Activated T-helper 2 cell treated with anti-CD3 and anti-CD28 coated beads, Interferon-gamma antibody, Interleukin-2, Interleukin-4, amounts not matched to agents 10 μg/mL and 5 μg/mL and 100 μg/mL, durations not matched to agents 14 hours and 24 hours and 36 hours (primary cell): ENCODE measurements at regions not wholly inside any gene's neighbourhood (a gene's known extent, or its start where the extent isn't known, plus 50 kb on each side); places are given as distances from the start of the nearest gene placed in this dataset.
A peak's percentile ranks its signal among the peaks of the same experiment; 100 is the strongest.
"Not testable (repeated sequence)": the region's sequence is repeated elsewhere in the genome, so short reads cannot be mapped to it uniquely, and the experiment has no call there.

ENCODE experiments used
- DNase-seq: peaks from one replicate; pipeline ENCODE4 v3.0.0; 2021; ENCODE audit warnings: low spot score
- H3K27ac Mint-ChIP-seq: one replicate; pipeline ENCODE4 v1.8.0; 2021; ENCODE audit warnings: mixed read lengths
- H3K27me3 Mint-ChIP-seq: one replicate; pipeline ENCODE4 v1.8.0; 2021; ENCODE audit warnings: low read depth, mixed read lengths
- H3K36me3 Mint-ChIP-seq: one replicate; pipeline ENCODE4 v1.8.0; 2021; ENCODE audit warnings: low read depth, mixed read lengths
- H3K4me1 Mint-ChIP-seq: one replicate; pipeline ENCODE4 v1.8.0; 2021; ENCODE audit warnings: low read depth, mixed read lengths
- H3K4me3 Mint-ChIP-seq: one replicate; pipeline ENCODE4 v1.8.0; 2021; ENCODE audit warnings: low read depth, mild to moderate bottlenecking, moderate library complexity, mixed read lengths
- H3K9me3 Mint-ChIP-seq: one replicate; pipeline ENCODE4 v1.8.0; 2021; ENCODE audit warnings: mixed read lengths
- intact Hi-C: fragments of 100-400 bp; cut with micrococcal nuclease; formaldehyde crosslinking; loops from one replicate; pipeline ENCODE4 v1.15.1; 2023

DNA sequence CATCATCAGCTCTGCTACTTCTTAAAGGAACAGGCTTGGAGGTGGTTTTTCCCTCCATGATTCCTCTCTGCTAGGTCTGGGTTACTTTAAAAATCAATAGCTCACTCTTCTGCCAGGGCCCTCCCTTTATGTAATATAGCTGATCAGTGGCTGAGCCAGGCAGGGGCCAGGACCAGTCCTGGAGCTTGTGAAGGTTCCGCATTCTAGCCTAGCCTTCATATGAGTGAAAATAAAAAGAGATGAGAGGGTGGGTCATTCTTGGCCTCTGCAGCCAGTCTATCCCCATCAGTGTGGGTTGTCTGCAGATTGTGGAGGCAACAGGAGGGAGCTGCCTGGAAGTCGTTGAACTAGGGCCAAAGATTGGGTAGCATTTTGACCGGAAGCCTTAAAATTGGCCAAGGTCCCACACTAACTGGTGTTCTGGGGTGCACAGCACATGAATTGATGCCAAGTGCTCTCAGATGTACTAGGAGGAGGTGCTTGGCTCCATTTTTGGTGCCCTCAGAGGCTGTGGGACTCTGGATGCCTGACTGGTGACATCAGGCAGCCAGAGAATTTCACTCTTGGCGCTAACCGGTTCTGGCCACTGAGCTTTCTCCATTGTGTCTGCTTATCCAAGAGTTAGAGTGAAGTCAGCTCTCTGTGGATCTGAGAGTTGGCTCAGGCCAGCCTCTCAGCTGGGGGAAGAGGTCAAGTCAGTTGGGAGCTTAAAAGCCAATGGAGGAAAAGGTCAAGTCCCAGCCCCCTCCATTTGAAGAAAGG is 93.7 kb upstream of the FAM72C start:
- DNase-seq, H3K4me1 Mint-ChIP-seq, H3K36me3 Mint-ChIP-seq, H3K9me3 Mint-ChIP-seq, H3K27me3 Mint-ChIP-seq, intact Hi-C loops, H3K4me3 Mint-ChIP-seq, H3K27ac Mint-ChIP-seq: not testable (repeated sequence)

- not testable (repeated sequence) for H3K27ac Mint-ChIP-seq
Measured at GRCh38 chr1:144049365-144049764, 77.6 kb upstream of the FAM72C start.

GRCh38 chr1:144046645-144047044 is 74.9 kb upstream of the FAM72C start:
- not testable (repeated sequence) for H3K4me3 Mint-ChIP-seq

More at GRCh38 chr1:144049365-144049764, 77.6 kb upstream of the FAM72C start:
- H3K27me3 Mint-ChIP-seq, H3K4me3 Mint-ChIP-seq, H3K9me3 Mint-ChIP-seq, H3K36me3 Mint-ChIP-seq, H3K4me1 Mint-ChIP-seq, intact Hi-C loops, DNase-seq: not testable (repeated sequence)

DNA sequence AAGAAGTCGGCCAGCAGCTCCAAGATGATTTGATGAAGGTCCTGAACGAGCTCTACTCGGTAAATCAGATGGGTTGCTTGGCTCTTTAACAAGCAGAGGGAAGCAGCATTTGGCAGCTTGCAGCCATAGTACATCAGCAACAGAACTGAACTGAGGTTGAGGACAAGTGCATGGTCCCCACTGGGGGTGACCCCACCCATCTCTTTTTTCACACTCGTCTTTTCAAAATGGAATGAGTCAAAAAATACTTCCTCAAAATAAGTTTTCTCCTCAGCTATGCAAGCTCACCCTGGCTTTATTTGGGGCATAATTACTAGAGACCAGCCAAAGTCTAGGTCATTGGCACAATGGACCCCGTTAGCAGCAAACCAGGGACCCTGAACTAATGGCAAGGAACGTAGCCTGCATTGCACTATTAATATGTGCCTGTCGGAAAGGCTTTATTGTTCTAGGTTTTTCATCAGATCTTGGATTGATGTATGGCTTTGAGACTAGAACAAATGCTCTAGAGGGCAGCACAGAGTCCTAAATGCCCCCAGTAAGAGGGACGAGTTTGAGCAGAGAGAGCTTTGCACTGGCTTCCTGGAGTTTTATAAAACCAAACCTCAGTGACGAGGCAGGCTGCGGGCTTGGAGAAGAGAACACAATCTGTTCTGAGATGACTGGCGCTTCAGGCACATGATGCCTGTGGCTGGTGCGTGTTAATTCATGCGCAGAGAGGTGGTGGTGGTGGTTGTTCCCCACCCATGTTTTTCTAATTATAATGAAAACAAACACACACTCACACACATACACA is 74.2 kb upstream of the FAM72C start:
- H3K4me3 Mint-ChIP-seq, intact Hi-C loops, H3K27me3 Mint-ChIP-seq, H3K9me3 Mint-ChIP-seq, H3K4me1 Mint-ChIP-seq, H3K36me3 Mint-ChIP-seq, H3K27ac Mint-ChIP-seq: not testable (repeated sequence)
- peak; percentile 67 for DNase-seq

More at GRCh38 chr1:144046645-144047044, 74.9 kb upstream of the FAM72C start:
- DNase-seq, H3K4me1 Mint-ChIP-seq, intact Hi-C loops, H3K27ac Mint-ChIP-seq, H3K27me3 Mint-ChIP-seq, H3K9me3 Mint-ChIP-seq, H3K36me3 Mint-ChIP-seq: not testable (repeated sequence)

GRCh38 chr1:144042251-144042650 is 70.5 kb upstream of the FAM72C start:
- H3K4me1 Mint-ChIP-seq, H3K27me3 Mint-ChIP-seq, H3K4me3 Mint-ChIP-seq, DNase-seq, H3K9me3 Mint-ChIP-seq, H3K27ac Mint-ChIP-seq, intact Hi-C loops, H3K36me3 Mint-ChIP-seq: not testable (repeated sequence)

DNA sequence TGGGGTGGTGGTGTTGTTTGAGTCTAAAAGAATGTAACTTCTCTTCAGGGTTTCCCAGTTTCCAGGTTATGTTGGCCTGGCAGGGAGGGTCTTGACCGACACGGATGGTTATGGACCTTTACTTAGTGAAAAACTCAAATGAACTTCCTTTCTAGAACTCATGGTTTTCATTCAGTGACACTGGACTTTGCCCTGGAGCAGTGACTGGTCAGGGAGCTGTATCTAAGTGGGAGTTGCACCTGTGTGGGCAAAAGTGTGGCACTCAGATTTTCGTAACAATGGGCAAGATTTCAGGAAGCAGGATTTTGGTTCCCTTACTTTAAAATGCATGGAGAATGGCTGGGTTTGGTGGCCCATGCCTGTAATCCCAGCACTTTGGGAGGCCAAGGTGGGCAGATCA is 68.5 kb upstream of the FAM72C start:
- H3K4me3 Mint-ChIP-seq, H3K4me1 Mint-ChIP-seq, intact Hi-C loops, H3K9me3 Mint-ChIP-seq, H3K27me3 Mint-ChIP-seq, H3K27ac Mint-ChIP-seq, H3K36me3 Mint-ChIP-seq, DNase-seq: not testable (repeated sequence)

DNA sequence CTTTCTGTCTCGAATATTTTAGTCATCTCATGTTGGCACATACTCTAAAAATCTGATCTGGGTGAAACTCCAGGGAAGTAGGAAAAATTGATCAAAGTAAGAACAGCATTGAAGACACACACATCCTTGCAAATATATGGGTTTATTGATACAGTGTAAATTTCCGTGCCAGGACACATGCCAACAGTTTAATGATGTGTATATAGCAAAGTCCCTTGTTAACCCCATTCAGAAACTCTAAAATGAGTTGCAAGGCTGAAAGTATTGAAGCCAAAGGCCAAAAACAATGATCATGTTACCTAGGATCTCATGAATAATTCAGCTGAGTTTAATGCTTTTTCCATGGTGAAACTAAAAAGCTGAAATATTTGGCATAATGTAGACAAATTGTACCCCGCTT is 62.3 kb upstream of the FAM72C start:
- H3K27ac Mint-ChIP-seq, H3K4me3 Mint-ChIP-seq, intact Hi-C loops, H3K9me3 Mint-ChIP-seq, H3K36me3 Mint-ChIP-seq, H3K4me1 Mint-ChIP-seq, DNase-seq, H3K27me3 Mint-ChIP-seq: not testable (repeated sequence)

GRCh38 chr1:144031550-144031949 is 59.8 kb upstream of the FAM72C start:
- intact Hi-C loops, H3K27me3 Mint-ChIP-seq: not testable (repeated sequence)

GRCh38 chr1:144026022-144026421 is 54.2 kb upstream of the FAM72C start:
- H3K27me3 Mint-ChIP-seq, H3K9me3 Mint-ChIP-seq, H3K36me3 Mint-ChIP-seq, H3K4me1 Mint-ChIP-seq, intact Hi-C loops, DNase-seq, H3K4me3 Mint-ChIP-seq, H3K27ac Mint-ChIP-seq: not testable (repeated sequence)

More at GRCh38 chr1:144031550-144031949, 59.8 kb upstream of the FAM72C start:
- not testable (repeated sequence) for H3K4me1 Mint-ChIP-seq, H3K27ac Mint-ChIP-seq, H3K36me3 Mint-ChIP-seq, H3K4me3 Mint-ChIP-seq, H3K9me3 Mint-ChIP-seq, DNase-seq

DNA sequence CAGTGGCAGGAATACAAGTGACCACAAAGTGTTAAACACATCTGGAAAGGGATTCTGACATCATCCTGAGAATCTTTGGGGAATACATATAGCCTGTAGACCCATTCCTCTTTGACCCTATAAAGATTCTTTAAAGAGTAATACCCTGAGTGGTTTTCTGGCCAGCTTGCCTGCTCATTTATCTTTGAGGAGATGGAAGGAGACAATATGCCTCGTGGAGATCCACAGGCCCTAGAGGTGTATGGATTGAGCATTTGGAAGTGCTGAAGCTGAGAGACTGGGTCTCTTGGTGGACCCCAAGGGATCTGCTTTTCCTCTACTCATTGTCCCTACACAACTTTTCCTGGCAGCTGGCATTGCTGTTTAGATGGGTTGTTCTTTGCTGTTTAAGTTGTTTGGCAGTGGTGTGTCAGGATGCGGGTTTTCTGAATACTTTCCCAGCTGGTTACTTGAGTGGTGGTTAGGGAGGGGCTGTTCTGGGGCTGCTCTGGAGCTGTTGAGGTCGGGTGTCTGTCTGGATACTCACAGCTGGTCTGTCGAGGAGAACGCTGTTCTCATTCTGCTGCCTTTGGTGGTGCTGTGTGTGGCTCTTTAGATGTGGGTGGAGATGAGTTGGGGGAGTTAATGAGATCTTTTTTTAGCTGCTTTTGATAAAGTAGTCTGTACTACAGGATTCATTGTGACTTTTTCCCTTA is 50.1 kb upstream of the FAM72C start:
- H3K27me3 Mint-ChIP-seq, H3K4me3 Mint-ChIP-seq, DNase-seq, H3K27ac Mint-ChIP-seq, H3K4me1 Mint-ChIP-seq, H3K9me3 Mint-ChIP-seq, H3K36me3 Mint-ChIP-seq, intact Hi-C loops: not testable (repeated sequence)
